ENCODE measurements at regions not wholly inside any gene's neighbourhood (a gene's known extent, or its start where the extent isn't known, plus 50 kb on each side); places are given as distances from the start of the nearest gene placed in this dataset.

DNA sequence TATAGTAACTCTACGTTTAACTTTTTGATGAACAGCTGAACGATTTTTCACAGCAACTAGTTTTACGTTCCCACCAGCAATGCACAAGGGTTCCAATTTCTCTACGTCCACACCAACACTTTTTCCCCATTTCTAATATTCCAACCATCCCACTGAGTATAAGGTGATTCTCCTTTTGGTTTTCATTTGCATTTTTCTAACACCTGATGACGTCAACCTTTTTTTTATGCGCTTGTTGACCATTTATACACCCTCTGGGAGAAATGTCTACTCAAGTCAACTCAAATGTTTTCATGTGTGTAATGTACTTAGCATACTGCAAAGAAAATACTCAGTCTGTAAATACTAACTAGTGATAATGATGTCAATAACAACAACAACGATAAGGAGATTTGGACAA lies 177.2 kb upstream of the TENM3 start:
- no peak overlapping the region for H3K27ac Mint-ChIP-seq (ENCODE audit: unreplicated experiment)
- no peak for FAIRE-seq
- Histone ChIP-seq H3K79me2 (ENCODE audit: insufficient read depth, low read length) (peaks cover 18% of the 10 kb centered on the region), H3K9me3 (ENCODE audit: insufficient read depth, low read depth, low read length) (no peaks in the 10 kb centered on the region), H4K20me1 (ENCODE audit: insufficient read depth, low read length) (no peaks in the 10 kb centered on the region), H3K4me3 (ENCODE audit: insufficient read depth, low read depth, low read length) (no peak overlapping the region), H3K27me3 (ENCODE audit: insufficient read depth, low read length) (no peaks in the 10 kb centered on the region), H2AFZ (ENCODE audit: low read depth, low read length) (no peak overlapping the region), H3K36me3 (ENCODE audit: insufficient read depth, low read length) (peaks cover 3% of the 10 kb centered on the region), H3K27ac (ENCODE audit: low read depth, low read length) (no peak overlapping the region), H3K4me1 (ENCODE audit: insufficient read depth, low read length) (peaks cover 20% of the 10 kb centered on the region), H3K4me2 (ENCODE audit: low read length) (no peak overlapping the region), H3K9ac (ENCODE audit: low read length) (no peak overlapping the region)
- H3K27me3 Mint-ChIP-seq (ENCODE audit: low read depth, unreplicated experiment), result no peaks in the 10 kb centered on the region
- peaks cover 1% of the 10 kb centered on the region for H3K9me3 Mint-ChIP-seq (ENCODE audit: unreplicated experiment)
- H3K4me3 Mint-ChIP-seq (ENCODE audit: unreplicated experiment), result no peak overlapping the region
- peaks cover 12% of the 10 kb centered on the region for H3K36me3 Mint-ChIP-seq (ENCODE audit: low read depth, unreplicated experiment)
- H3K4me1 Mint-ChIP-seq (ENCODE audit: low read depth, unreplicated experiment), result peaks cover 42% of the 10 kb centered on the region
- DNase-seq (ENCODE audit: low read depth), result no peak
- TF ChIP-seq, protein P1, sequence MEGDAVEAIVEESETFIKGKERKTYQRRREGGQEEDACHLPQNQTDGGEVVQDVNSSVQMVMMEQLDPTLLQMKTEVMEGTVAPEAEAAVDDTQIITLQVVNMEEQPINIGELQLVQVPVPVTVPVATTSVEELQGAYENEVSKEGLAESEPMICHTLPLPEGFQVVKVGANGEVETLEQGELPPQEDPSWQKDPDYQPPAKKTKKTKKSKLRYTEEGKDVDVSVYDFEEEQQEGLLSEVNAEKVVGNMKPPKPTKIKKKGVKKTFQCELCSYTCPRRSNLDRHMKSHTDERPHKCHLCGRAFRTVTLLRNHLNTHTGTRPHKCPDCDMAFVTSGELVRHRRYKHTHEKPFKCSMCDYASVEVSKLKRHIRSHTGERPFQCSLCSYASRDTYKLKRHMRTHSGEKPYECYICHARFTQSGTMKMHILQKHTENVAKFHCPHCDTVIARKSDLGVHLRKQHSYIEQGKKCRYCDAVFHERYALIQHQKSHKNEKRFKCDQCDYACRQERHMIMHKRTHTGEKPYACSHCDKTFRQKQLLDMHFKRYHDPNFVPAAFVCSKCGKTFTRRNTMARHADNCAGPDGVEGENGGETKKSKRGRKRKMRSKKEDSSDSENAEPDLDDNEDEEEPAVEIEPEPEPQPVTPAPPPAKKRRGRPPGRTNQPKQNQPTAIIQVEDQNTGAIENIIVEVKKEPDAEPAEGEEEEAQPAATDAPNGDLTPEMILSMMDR (IDR thresholded peaks at IDR 0.05; ENCODE audit: insufficient read depth, low read depth, low read length), result no peak
- TF ChIP-seq EZH2 (IDR thresholded peaks at IDR 0.05; ENCODE audit: insufficient read depth, low read length), result no peak

DNA sequence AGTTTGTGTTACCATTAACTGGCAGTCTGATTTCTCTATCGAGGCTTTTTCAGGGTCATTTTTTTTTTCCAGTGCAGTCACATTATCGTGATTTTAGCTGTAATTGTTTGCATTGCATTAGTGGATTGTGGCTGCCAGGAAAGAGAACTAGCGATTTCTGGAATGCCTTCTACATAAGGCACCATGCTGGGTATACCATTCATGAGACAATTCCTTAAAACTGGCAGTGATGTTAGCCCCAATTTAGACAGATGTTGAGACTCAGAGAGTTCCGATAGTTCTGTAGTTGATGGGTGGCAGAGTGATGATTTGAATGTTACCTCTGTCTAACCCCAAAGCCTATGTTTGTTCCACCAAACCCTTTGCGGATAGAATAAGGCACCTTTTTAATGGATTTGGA lies 175.4 kb upstream of the TENM3 start:
- DNase-seq (ENCODE audit: low read depth) (no peak), FAIRE-seq (no peak)
- Mint-ChIP-seq H3K9me3 (ENCODE audit: unreplicated experiment) (peaks cover 1% of the 10 kb centered on the region), H3K27ac (ENCODE audit: unreplicated experiment) (no peak overlapping the region), H3K4me1 (ENCODE audit: low read depth, unreplicated experiment) (peaks cover 34% of the 10 kb centered on the region), H3K4me3 (ENCODE audit: unreplicated experiment) (no peak overlapping the region), H3K27me3 (ENCODE audit: low read depth, unreplicated experiment) (no peaks in the 10 kb centered on the region), H3K36me3 (ENCODE audit: low read depth, unreplicated experiment) (peaks cover 17% of the 10 kb centered on the region)
- H3K4me1 ChIP-seq (ENCODE audit: insufficient read depth, low read length), result peaks cover 12% of the 10 kb centered on the region
- H3K36me3 ChIP-seq (ENCODE audit: insufficient read depth, low read length), result no peaks in the 10 kb centered on the region
- H3K79me2 ChIP-seq (ENCODE audit: insufficient read depth, low read length), result peaks cover 14% of the 10 kb centered on the region
- H3K27me3 ChIP-seq (ENCODE audit: insufficient read depth, low read length), result no peaks in the 10 kb centered on the region
- H4K20me1 ChIP-seq (ENCODE audit: insufficient read depth, low read length), result no peaks in the 10 kb centered on the region
- TF ChIP-seq, protein P1 (IDR thresholded peaks at IDR 0.05; ENCODE audit: insufficient read depth, low read depth, low read length), result no peak
- no peak for TF ChIP-seq EZH2 (IDR thresholded peaks at IDR 0.05; ENCODE audit: insufficient read depth, low read length)
- H3K27ac ChIP-seq (ENCODE audit: low read depth, low read length), result no peak overlapping the region
- H3K4me2 ChIP-seq (ENCODE audit: low read length), result no peak overlapping the region
- no peak overlapping the region for H2AFZ ChIP-seq (ENCODE audit: low read depth, low read length)
- no peak overlapping the region for H3K9ac ChIP-seq (ENCODE audit: low read length)
- no peaks in the 10 kb centered on the region for H3K9me3 ChIP-seq (ENCODE audit: insufficient read depth, low read depth, low read length)
- no peak overlapping the region for H3K4me3 ChIP-seq (ENCODE audit: insufficient read depth, low read depth, low read length)

DNA sequence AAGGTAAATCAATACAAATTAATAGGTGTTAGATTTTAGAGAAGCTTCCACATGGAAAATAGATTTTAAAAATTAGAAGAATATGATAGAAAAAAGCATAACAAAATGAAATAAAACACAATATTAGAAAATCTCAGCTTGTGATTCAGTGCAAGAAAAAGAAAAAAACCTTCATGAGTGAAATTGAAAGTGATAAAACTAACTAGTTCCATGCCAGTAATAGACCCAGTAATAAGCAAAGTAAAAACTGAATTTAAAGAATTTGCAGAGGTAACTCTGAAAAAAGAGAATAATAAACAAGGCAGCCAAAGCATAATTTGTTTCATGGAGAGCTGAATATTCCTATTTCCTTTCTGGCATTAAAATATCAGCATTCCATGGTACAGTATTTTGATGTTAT lies 174.3 kb upstream of the TENM3 start:
- no peak for FAIRE-seq
- no peak overlapping the region for H3K4me2 ChIP-seq (ENCODE audit: low read length)
- no peak overlapping the region for H3K4me3 ChIP-seq (ENCODE audit: insufficient read depth, low read depth, low read length)
- H2AFZ ChIP-seq (ENCODE audit: low read depth, low read length), result no peak overlapping the region
- H3K9me3 Mint-ChIP-seq (ENCODE audit: unreplicated experiment), result peaks cover 1% of the 10 kb centered on the region
- H3K36me3 Mint-ChIP-seq (ENCODE audit: low read depth, unreplicated experiment), result peaks cover 23% of the 10 kb centered on the region
- no peak overlapping the region for H3K27ac ChIP-seq (ENCODE audit: low read depth, low read length)
- H3K9me3 ChIP-seq (ENCODE audit: insufficient read depth, low read depth, low read length), result no peaks in the 10 kb centered on the region
- peaks cover 26% of the 10 kb centered on the region for H3K4me1 Mint-ChIP-seq (ENCODE audit: low read depth, unreplicated experiment)
- no peaks in the 10 kb centered on the region for H4K20me1 ChIP-seq (ENCODE audit: insufficient read depth, low read length)
- no peak overlapping the region for H3K9ac ChIP-seq (ENCODE audit: low read length)
- no peaks in the 10 kb centered on the region for H3K27me3 ChIP-seq (ENCODE audit: insufficient read depth, low read length)
- H3K4me1 ChIP-seq (ENCODE audit: insufficient read depth, low read length), result peaks cover under 1% of the 10 kb centered on the region
- no peak for DNase-seq (ENCODE audit: low read depth)
- H3K27me3 Mint-ChIP-seq (ENCODE audit: low read depth, unreplicated experiment), result no peaks in the 10 kb centered on the region
- H3K79me2 ChIP-seq (ENCODE audit: insufficient read depth, low read length), result peaks cover 14% of the 10 kb centered on the region
- H3K27ac Mint-ChIP-seq (ENCODE audit: unreplicated experiment), result no peak overlapping the region
- H3K36me3 ChIP-seq (ENCODE audit: insufficient read depth, low read length), result no peaks in the 10 kb centered on the region
- H3K4me3 Mint-ChIP-seq (ENCODE audit: unreplicated experiment), result no peak overlapping the region
- TF ChIP-seq, protein P1 (IDR thresholded peaks at IDR 0.05; ENCODE audit: insufficient read depth, low read depth, low read length), result no peak
- no peak for TF ChIP-seq EZH2 (IDR thresholded peaks at IDR 0.05; ENCODE audit: insufficient read depth, low read length)
